GM21576 (cell line): ENCODE measurements at regions not wholly inside any gene's neighbourhood (a gene's known extent, or its start where the extent isn't known, plus 50 kb on each side); places are given as distances from the start of the nearest gene placed in this dataset.

Experiments
- ATAC-seq: cut with Tn5 transposase; IDR thresholded peaks from one replicate; pipeline ENCODE4 v1.9.1; 2021; ENCODE audit warnings: mild to moderate bottlenecking, moderate library complexity; ENCODE audit not compliant: unreplicated experiment

- ATAC-seq, result no peak
These were observed 198.5 kb downstream of the ADGRG6 start for GRCh38 chr6:142500250-142500786.

DNA sequence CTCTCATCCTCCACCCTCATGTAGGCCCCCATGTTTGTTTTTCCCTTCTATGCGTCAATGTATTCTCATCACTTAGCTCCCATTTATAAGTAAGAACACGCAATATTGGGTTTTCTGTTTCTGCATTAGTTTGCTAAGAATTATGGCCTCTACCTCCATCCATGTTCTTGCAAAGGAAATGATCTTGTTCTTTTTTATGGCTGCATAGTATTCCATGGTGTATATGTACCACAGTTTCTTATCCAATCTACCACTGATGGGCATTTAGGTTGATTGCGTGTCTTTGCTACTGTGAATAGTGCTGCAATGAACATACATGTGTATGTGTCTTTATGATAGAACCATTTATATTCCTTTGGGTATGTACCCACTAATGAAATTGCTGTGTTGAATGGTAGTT lies 200.0 kb downstream of the ADGRG6 start:
- ATAC-seq, result no peak

DNA sequence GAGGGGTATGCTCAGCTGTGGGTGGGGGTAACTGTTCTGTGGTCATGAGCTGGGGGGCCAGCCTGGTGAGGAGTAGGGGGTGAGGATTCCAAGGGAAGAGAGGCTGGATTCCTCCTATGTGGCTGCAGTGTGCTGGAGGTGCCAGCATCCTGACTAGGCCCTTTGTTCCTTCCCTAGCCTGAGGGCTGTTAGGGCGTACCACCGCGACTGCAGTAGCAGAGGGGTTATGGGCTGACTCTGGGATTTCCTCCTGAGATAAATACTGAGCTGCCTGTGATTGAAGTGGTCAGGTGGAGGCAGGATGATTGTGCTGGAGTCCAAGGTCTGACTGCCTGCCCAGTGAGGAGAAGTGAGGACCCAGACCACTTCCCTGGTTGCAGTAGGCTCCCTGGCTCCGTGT lies 205.3 kb downstream of the ADGRG6 start:
- no peak for ATAC-seq

DNA sequence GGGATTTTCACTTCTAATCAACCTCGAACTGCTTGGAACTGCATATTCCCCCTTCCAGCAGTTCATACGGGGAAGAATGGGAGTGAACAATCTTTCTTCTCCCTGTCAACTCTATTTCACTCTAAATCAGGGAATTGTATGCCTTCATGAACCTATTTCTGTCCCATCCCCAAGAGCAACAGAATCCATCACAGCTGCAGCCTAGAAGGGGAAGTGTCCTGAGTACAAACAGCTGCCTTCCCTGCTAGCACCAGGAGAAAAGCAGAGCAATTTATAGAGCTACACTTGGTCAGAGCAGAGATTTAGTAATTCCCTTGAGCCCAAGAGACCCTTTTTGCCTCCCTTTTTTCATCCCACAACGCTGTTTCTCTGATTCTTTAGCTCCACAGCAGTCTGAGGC lies 208.4 kb downstream of the ADGRG6 start:
- ATAC-seq, result no peak

- ATAC-seq, result no peak
These were observed 216.3 kb downstream of the ADGRG6 start for GRCh38 chr6:142518126-142518525.

DNA sequence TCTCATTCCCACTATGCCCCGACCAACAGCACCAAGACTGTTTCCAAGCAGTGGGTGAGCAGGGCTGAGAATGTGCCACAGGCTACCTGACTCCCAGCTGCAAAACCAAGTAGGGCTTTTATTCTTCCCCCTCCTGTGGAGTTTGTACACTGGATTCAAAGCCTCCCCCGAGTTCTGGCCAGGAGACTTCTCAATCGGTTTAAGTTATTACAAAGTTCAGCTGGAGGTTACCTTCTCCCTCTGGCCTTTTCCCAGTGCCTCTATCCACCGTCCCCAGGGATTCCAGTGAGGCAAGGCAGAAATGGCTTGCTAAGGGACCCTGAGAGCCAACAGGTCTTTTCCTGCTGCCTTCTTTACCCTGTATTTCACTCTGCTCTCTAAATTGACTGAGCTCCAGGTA lies 217.0 kb downstream of the ADGRG6 start:
- ATAC-seq, result no peak

DNA sequence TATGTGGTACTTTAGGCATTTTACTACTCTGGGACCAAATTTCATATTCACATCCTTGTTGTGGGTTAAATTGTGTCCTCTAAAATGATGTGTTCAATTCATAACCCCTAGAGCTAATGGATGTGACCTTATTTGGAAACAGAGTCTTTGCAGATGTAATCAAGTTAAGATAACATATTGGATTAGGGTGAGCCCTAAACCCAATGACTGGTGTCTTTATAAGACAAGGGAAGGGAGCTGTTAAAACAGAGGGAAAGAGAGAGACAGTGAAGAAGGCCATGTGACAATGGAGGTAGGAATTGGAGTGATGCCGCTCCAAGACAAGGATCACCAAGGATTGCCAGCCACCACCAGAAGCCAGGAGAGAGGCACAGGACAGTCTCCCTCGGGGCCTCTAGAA lies 220.0 kb downstream of the ADGRG6 start:
- no peak for ATAC-seq

DNA sequence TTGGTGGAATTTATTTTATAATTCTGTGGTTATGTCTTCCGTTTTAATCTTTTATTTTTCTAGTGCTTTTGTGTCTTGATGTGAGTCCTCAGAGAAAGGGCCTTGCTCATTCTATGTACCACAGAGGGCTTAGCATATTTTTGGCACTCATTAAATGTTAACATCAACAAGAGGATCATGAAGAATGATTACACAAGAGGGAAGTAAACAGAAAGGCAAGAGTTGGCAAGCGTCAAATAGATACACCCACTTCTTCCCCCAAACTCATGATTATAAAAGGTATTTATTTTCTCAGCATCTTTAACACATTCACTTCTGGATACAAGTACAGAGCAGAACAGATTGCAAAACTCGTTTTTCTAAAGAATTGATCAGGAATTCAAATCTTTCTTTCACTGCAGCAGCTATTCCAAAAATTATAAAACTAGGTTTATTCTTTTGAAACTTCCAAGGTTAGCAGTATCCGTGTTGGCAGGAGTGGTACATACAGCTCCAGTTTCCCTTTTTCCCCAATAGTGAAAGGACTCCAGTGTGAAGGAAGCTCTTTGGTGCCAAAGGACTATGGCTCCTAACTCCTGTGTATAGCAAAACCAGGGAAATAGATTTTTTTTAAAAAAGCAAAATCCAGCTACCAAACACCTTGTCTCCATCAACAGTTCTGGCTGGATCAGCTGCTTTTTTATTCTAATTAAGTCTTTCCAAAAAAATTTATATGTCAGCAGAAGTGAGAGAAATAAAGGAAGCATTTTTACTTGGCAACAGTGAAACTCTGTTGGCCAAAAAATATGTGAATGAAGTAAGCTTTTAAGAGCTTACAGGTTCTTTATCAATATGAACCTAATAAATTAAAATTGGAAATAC lies 221.9 kb downstream of the ADGRG6 start:
- ATAC-seq, result no peak

- no peak for ATAC-seq
These were observed 228.8 kb downstream of the ADGRG6 start for GRCh38 chr6:142530566-142530965.

GRCh38 chr6:142531727-142532126 lies 229.9 kb downstream of the ADGRG6 start:
- ATAC-seq, result no peak

- ATAC-seq, result no peak
These were observed 232.3 kb downstream of the ADGRG6 start for GRCh38 chr6:142534076-142534475.

DNA sequence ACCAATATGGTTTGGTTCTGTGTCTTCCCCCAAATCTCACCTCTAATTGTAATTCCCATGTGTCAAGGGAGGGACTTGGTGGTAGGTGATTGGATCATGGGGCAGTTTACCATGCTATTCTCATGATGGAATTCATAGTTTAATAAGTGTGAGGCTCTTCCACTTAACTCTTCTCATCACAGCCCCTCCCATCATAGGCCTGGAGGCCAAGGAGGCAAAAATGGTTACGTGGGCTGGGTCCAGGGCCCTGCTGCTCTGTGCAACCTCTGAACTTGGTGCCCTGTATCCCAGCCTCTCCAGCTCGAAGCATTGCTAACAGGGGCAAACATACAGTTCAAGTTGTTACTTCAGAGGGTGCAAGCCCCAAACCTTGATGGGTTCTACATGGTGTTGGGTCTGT lies 232.7 kb downstream of the ADGRG6 start:
- no peak for ATAC-seq

- ATAC-seq, result no peak
These were observed 236.0 kb downstream of the ADGRG6 start for GRCh38 chr6:142537612-142538478.

DNA sequence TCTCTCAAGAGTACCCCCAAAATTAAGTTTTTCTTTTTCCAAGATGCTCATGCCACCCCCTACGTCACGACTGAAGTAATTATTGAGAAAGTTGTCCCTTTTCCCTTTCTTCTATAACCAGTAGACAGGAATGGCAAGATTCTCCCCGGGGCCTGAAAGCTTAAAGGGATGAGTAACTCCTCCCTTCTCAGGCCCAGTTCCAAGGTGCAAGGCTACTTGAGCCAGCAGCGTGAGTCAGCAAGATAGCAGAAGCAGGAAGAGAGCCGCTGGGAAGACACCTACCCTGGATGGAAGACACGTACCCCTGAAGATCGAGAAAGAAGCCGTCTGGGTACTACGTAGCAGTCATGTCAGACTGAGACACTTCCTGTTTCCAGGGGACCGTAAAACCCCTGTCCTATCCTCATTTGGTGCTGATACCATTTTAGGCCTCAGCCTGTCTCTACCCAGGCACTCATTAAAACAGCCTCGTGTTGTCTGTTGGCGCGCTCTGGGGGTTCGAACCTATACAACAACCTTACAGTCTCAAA lies 241.0 kb downstream of the ADGRG6 start:
- no peak for ATAC-seq

DNA sequence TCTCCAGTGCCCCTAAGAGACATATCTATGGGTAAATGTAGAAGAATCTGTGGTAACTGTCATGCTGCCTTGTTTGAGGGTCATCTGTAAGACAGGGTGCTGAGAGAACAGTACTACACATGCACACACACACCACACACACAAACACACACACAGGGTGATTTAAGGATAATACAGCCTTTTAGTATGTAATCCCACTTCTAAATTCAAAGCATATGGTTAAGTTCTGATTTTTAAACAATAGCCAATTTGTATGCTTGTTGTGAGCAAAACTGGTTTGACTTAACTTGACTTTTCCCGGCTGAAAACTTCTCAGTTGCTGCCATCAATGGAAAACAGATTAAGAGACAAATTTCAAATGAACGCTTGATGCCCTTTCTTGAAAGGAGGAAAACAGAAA lies 241.8 kb downstream of the ADGRG6 start:
- ATAC-seq, result no peak

DNA sequence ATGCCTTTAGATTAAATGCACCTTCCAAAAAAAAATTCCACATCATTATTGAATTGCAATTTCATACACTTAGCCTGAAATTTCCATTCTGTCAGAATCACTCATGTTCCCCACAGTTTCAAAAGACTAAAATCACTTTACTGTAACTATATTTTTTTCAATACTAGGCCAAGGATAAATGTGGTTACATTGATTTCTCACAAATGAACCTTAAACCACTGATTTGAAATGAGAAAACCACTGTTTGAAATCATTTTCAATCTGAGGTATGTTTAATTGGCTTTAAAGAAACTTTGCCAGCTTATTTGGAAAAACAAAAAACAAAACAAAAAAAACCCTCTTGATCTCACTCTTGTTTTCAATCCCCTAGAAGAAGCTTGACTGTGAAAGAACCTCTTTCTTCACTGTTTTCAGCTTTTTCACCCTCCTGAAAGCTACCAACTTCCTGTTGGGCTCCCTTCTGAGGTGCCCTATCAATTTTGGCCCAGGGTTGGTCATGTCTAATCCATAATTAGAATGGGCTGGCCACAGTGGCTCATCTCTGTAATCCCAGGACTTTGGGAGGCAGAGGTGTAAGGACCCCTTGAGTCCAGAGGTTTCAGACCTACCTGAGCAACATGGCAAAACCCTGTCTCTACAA lies 242.5 kb downstream of the ADGRG6 start:
- ATAC-seq, result no peak

DNA sequence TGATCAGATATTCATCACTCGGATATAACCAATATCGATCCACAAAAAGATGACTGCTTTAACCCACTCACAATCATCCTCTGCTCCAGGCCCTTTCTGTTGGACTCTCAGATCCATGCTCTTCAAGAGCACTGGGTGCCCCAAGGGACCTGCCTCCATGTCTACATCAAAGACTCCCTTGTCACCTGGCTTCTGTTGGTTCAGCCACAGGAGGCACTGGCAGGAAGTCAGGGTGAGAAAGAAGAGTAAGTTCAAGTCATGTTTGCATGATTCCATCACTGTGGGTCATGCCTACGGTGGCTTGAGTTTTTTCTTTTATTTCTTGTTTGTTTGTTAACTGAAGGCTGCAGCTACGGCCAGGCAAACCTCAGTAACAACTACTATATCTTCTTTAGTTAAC lies 243.3 kb downstream of the ADGRG6 start:
- no peak for ATAC-seq

DNA sequence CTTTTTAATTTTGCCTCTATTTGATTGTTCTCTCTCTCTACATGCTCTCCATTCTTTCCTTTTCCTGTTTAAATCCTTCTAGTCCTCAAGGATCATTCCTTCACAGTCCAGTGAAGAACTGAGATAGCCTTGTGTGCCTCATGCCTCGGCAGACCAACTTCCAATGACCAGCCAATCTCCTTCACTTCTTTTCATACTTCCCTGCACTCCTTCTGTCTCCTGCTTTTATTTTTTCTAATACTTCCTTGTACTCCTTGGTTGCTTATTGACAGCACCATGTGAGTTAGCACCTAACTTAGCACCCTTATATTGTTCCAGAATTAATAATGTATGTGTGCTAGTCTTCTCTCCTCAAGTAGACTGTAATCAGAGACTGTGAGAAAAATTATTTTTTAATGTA lies 246.8 kb downstream of the ADGRG6 start:
- no peak for ATAC-seq

GRCh38 chr6:142550310-142551063 lies 248.7 kb downstream of the ADGRG6 start:
- no peak for ATAC-seq

GRCh38 chr6:142551274-142551811 lies 249.5 kb downstream of the ADGRG6 start:
- ATAC-seq, result no peak
